Fibroblast of lung (primary cell): ENCODE measurements at regions not wholly inside any gene's neighbourhood (a gene's known extent, or its start where the extent isn't known, plus 50 kb on each side); places are given as distances from the start of the nearest gene placed in this dataset.
A peak's percentile ranks its signal among the peaks of the same experiment; 100 is the strongest.

ENCODE experiments used
- DNase-seq, 2 donors: peaks; one replicate each; pipeline versions ENCODE4 v3.0.0 to v3.0.0-alpha.2; 2010; ENCODE audit warnings: low read depth in 2 of 2
- H2AFZ ChIP-seq: 2 replicates; pipeline ENCODE4 v1.5.1; 2012; ENCODE audit warnings: low read length, control low read depth, inconsistent platforms
- H3K27ac ChIP-seq: 2 replicates; pipeline ENCODE4 v1.5.1; 2011; ENCODE audit warnings: low read length, control low read depth; ENCODE audit not compliant: insufficient read depth
- H3K27me3 ChIP-seq: 2 replicates; pipeline ENCODE4 v1.5.1; 2011; ENCODE audit warnings: mild to moderate bottlenecking, low read length; ENCODE audit not compliant: control insufficient read depth, insufficient read depth
- H3K36me3 ChIP-seq: 2 replicates; pipeline ENCODE4 v1.5.1; 2011; ENCODE audit warnings: low read length; ENCODE audit not compliant: control insufficient read depth, insufficient read depth
- H3K4me1 ChIP-seq: 2 replicates; pipeline ENCODE4 v1.5.1; 2011; ENCODE audit warnings: low read length; ENCODE audit not compliant: control insufficient read depth, insufficient read depth; ENCODE audit errors: extremely low read depth
- H3K4me2 ChIP-seq: 2 replicates; pipeline ENCODE4 v1.5.1; 2011; ENCODE audit warnings: low read length, control low read depth; ENCODE audit not compliant: insufficient read depth; ENCODE audit errors: extremely low read depth
- H3K4me3 ChIP-seq, 4 experiments: fragments of 200-600 bp in 1 of 4; sonication (generic) in 1 of 4; replicated peaks in 1 of 4; 2 replicates each; pipeline ENCODE4 v1.5.1; 2011 to 2016; ENCODE audit warnings: low read length in 4 of 4, low read depth in 3 of 4, mild to moderate bottlenecking in 3 of 4, control low read depth in 2 of 4, inconsistent platforms in 1 of 4, mixed read lengths in 1 of 4; ENCODE audit not compliant: insufficient read depth in 1 of 4; ENCODE audit errors: control extremely low read depth in 1 of 4
- H3K79me2 ChIP-seq: 2 replicates; pipeline ENCODE4 v1.5.1; 2012; ENCODE audit warnings: mild to moderate bottlenecking, low read length, inconsistent platforms; ENCODE audit not compliant: control insufficient read depth, insufficient read depth
- H3K9ac ChIP-seq: 2 replicates; pipeline ENCODE4 v1.5.1; 2011; ENCODE audit warnings: mild to moderate bottlenecking, low read length, control low read depth; ENCODE audit not compliant: insufficient read depth
- H3K9me3 ChIP-seq: 2 replicates; pipeline ENCODE4 v1.5.1; 2012; ENCODE audit warnings: low read depth, low read length; ENCODE audit not compliant: control insufficient read depth, insufficient read depth
- H4K20me1 ChIP-seq: 2 replicates; pipeline ENCODE4 v1.5.1; 2011; ENCODE audit warnings: low read length; ENCODE audit not compliant: control insufficient read depth, insufficient read depth; ENCODE audit errors: extremely low read depth
- EZH2 ChIP-seq: IDR thresholded peaks from 2 replicates; pipeline ENCODE4 v1.5.1; 2012; ENCODE audit warnings: low read length, control low read depth, mild to moderate bottlenecking; ENCODE audit errors: missing control alignments
- TF ChIP-seq, protein P1 (sequence below), 2 donors: IDR thresholded peaks in 1 of 2; conservative IDR thresholded peaks in 1 of 2; 1 replicate in 1 of 2; 2 replicates in 1 of 2; pipeline ENCODE4 v1.5.1; 2011 to 2012; ENCODE audit warnings: low read length in 2 of 2, control low read depth in 1 of 2, inconsistent platforms in 1 of 2, low read depth in 1 of 2, mild to moderate bottlenecking in 1 of 2

DNA sequence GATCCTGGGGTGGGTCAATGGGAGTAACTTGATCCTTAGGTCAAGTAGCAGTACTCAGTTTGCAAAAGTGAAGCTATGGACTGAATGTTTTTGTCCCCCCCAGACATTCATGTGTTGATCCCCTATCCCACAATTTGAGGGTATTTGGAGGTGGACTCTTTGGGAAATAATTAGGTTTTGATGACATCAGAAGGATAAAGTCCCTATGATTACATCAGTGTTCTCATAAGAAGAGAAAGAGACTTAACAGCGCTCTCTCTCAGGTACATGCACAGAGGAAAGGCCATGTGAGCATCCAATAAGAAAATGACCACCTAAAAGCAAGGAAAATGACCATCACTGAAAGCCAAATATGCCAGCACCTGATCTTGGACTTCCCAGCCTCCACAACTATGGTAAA is 550.8 kb downstream of the FOXG1 start:
- Histone ChIP-seq H3K79me2 (no peaks in the 10 kb centered on the region), H3K4me1 (no peaks in the 10 kb centered on the region), H3K27ac (no peak overlapping the region), H3K4me2 (no peak overlapping the region), H3K27me3 (no peaks in the 10 kb centered on the region), H3K36me3 (no peaks in the 10 kb centered on the region), H3K4me3 (no peak overlapping the region), H4K20me1 (no peaks in the 10 kb centered on the region), H3K9ac (no peak overlapping the region), H2AFZ (no peak overlapping the region), H3K9me3 (no peaks in the 10 kb centered on the region)
- TF ChIP-seq, protein P1, sequence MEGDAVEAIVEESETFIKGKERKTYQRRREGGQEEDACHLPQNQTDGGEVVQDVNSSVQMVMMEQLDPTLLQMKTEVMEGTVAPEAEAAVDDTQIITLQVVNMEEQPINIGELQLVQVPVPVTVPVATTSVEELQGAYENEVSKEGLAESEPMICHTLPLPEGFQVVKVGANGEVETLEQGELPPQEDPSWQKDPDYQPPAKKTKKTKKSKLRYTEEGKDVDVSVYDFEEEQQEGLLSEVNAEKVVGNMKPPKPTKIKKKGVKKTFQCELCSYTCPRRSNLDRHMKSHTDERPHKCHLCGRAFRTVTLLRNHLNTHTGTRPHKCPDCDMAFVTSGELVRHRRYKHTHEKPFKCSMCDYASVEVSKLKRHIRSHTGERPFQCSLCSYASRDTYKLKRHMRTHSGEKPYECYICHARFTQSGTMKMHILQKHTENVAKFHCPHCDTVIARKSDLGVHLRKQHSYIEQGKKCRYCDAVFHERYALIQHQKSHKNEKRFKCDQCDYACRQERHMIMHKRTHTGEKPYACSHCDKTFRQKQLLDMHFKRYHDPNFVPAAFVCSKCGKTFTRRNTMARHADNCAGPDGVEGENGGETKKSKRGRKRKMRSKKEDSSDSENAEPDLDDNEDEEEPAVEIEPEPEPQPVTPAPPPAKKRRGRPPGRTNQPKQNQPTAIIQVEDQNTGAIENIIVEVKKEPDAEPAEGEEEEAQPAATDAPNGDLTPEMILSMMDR (conservative IDR thresholded peaks at IDR 0.05 in 1 of 2, IDR thresholded peaks at IDR 0.05 in 1 of 2; ENCODE audit: low read depth in 1 of 2, low read length in 2 of 2), result no peak
- no peak for TF ChIP-seq EZH2
- DNase-seq, result no peak

DNA sequence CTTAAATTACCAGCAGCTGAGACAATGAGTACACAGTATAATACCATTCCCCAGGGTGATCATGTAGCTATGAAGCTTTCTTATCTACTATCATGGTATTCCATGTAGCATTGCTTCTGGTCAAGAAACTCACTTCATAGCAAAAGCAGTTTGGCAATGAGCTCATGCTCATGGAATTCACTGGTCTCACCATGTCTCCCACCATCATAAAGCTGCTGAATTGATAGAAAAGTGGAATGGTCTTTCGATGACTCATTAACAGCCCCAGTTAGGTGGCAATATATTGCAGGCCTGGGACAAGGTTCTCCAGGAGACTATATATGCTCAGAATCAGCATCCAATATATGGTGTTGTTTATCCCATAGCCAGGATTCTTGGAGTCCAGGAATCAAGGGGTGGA is 553.7 kb downstream of the FOXG1 start:
- H3K4me3 ChIP-seq, result no peak overlapping the region
- no peaks in the 10 kb centered on the region for H3K9me3 ChIP-seq
- no peak overlapping the region for H2AFZ ChIP-seq
- no peak overlapping the region for H3K4me2 ChIP-seq
- no peaks in the 10 kb centered on the region for H3K79me2 ChIP-seq
- peak in 1 of 2 donors; percentile 81 for DNase-seq
- TF ChIP-seq, protein P1 (conservative IDR thresholded peaks at IDR 0.05 in 1 of 2, IDR thresholded peaks at IDR 0.05 in 1 of 2; ENCODE audit: low read depth in 1 of 2, low read length in 2 of 2), result no peak
- TF ChIP-seq EZH2, result no peak
- no peaks in the 10 kb centered on the region for H3K4me1 ChIP-seq
- H3K27ac ChIP-seq, result no peak overlapping the region
- H3K36me3 ChIP-seq, result no peaks in the 10 kb centered on the region
- no peaks in the 10 kb centered on the region for H4K20me1 ChIP-seq
- no peak overlapping the region for H3K9ac ChIP-seq
- no peaks in the 10 kb centered on the region for H3K27me3 ChIP-seq

DNA sequence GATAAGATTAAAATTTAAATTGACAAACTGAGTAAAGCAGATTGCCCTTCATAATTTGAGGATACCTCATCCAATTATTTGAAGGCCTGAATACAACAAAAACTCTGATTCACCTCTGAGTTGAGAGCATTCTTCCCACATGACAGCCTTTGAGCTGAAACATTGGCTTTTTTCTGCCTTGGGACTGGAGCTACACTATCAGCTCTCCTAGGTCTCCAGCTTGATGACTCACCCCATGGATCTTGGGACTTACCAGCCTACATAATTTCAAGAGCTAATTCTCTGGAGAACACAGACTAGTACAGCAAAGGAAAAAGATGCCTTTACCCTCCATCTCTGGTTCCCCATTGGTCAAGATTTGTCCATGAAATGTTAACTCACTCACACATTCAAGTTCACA is 555.1 kb downstream of the FOXG1 start:
- H3K27ac ChIP-seq, result no peak overlapping the region
- no peak overlapping the region for H3K9ac ChIP-seq
- no peaks in the 10 kb centered on the region for H3K27me3 ChIP-seq
- TF ChIP-seq EZH2, result no peak
- TF ChIP-seq, protein P1 (conservative IDR thresholded peaks at IDR 0.05 in 1 of 2, IDR thresholded peaks at IDR 0.05 in 1 of 2; ENCODE audit: low read depth in 1 of 2, low read length in 2 of 2), result no peak
- H3K4me1 ChIP-seq, result no peaks in the 10 kb centered on the region
- no peak overlapping the region for H3K4me3 ChIP-seq
- H3K79me2 ChIP-seq, result no peaks in the 10 kb centered on the region
- H3K9me3 ChIP-seq, result no peaks in the 10 kb centered on the region
- H3K36me3 ChIP-seq, result no peaks in the 10 kb centered on the region
- H2AFZ ChIP-seq, result no peak overlapping the region
- no peaks in the 10 kb centered on the region for H4K20me1 ChIP-seq
- peak; percentile 29 to 90 for DNase-seq
- no peak overlapping the region for H3K4me2 ChIP-seq
